Stimulated activated CD4-positive, alpha-beta T cell treated with anti-CD3 and anti-CD28 coated beads, TNF-alpha, amount 100 ng/mL, for 1 hour (primary cell): ENCODE measurements at regions not wholly inside any gene's neighbourhood (a gene's known extent, or its start where the extent isn't known, plus 50 kb on each side); places are given as distances from the start of the nearest gene placed in this dataset.

Experiments used
- DNase-seq, 3 donors: peaks; one replicate each; pipeline ENCODE4 v3.0.0-alpha.2; 2020; ENCODE audit warnings: low read depth in 3 of 3, low spot score in 1 of 3

GRCh38 chr2:7952046-7952745 is 729.7 kb upstream of the ID2 start:
- DNase-seq: no peak

- DNase-seq: no peak
These were observed 728.7 kb upstream of the ID2 start for GRCh38 chr2:7953195-7953594.

GRCh38 chr2:7954234-7954633 is 727.6 kb upstream of the ID2 start:
- DNase-seq: no peak

GRCh38 chr2:7956126-7956689 is 725.6 kb upstream of the ID2 start:
- no peak for DNase-seq

GRCh38 chr2:7961550-7961949 is 720.3 kb upstream of the ID2 start:
- no peak for DNase-seq

- DNase-seq: no peak
These were observed 719.7 kb upstream of the ID2 start for GRCh38 chr2:7962161-7962560.

- DNase-seq: no peak
These were observed 718.1 kb upstream of the ID2 start for GRCh38 chr2:7963787-7964186.

- DNase-seq: no peak
These were observed 715.8 kb upstream of the ID2 start for GRCh38 chr2:7966032-7966431.

- no peak for DNase-seq
These were observed 714.0 kb upstream of the ID2 start for GRCh38 chr2:7967707-7968405.

- no peak for DNase-seq
These were observed 711.9 kb upstream of the ID2 start for GRCh38 chr2:7969756-7970515.

GRCh38 chr2:7971248-7971647 is 710.6 kb upstream of the ID2 start:
- DNase-seq: no peak

- DNase-seq: no peak
These were observed 710.0 kb upstream of the ID2 start for GRCh38 chr2:7971841-7972240.

GRCh38 chr2:7972670-7973069 is 709.2 kb upstream of the ID2 start:
- no peak for DNase-seq

GRCh38 chr2:7973801-7974480 is 707.9 kb upstream of the ID2 start:
- no peak for DNase-seq

- DNase-seq: no peak
These were observed 706.9 kb upstream of the ID2 start for GRCh38 chr2:7974936-7975335.

GRCh38 chr2:7976206-7976605 is 705.6 kb upstream of the ID2 start:
- no peak for DNase-seq

- DNase-seq: no peak
These were observed 703.9 kb upstream of the ID2 start for GRCh38 chr2:7977981-7978380.

- no peak for DNase-seq
These were observed 699.8 kb upstream of the ID2 start for GRCh38 chr2:7982054-7982453.

GRCh38 chr2:7983451-7983850 is 698.4 kb upstream of the ID2 start:
- no peak for DNase-seq

GRCh38 chr2:7983912-7984311 is 697.9 kb upstream of the ID2 start:
- DNase-seq: no peak

GRCh38 chr2:7984693-7985353 is 697.0 kb upstream of the ID2 start:
- no peak for DNase-seq
